ENCODE measurements at regions not wholly inside any gene's neighbourhood (a gene's known extent, or its start where the extent isn't known, plus 50 kb on each side); places are given as distances from the start of the nearest gene placed in this dataset.

DNA sequence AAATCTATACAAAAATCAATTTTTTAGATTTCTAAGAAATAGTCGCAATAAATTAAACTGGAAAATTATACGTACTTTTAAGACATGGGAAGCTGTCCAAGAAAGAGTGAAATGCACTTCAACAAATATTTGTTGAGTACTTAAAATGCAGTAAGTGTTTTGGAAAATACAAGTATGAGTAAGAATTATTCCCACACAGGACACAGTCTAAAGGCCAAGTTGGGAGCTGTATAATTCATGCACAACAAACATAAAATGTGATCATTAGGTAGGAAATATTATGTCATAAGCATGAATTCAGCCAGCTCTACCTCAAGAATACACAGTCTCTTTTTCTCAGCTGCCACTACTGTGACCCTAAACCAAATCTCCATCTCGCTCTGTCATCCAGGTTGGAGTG lies 267.6 kb downstream of the CNTN3 start:
- no peak for DNase-seq

DNA sequence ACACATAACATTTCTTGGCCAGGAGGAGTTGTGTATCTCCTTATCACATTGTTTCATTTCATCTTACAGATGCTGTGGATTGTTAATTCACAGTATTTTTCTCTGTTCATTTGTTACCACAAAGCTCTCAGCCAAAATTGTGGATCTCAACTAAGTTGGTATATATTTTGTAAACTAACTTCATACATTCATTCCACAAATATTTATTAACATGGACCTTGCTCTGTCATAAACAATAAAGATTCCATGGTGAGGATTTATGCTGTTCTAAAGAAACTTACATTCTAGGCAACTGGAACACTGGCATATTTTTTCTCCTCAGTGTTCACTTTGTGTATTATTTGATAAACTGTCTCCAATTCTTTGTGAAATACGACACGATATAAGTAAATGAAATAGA lies 268.8 kb downstream of the CNTN3 start:
- no peak for DNase-seq

DNA sequence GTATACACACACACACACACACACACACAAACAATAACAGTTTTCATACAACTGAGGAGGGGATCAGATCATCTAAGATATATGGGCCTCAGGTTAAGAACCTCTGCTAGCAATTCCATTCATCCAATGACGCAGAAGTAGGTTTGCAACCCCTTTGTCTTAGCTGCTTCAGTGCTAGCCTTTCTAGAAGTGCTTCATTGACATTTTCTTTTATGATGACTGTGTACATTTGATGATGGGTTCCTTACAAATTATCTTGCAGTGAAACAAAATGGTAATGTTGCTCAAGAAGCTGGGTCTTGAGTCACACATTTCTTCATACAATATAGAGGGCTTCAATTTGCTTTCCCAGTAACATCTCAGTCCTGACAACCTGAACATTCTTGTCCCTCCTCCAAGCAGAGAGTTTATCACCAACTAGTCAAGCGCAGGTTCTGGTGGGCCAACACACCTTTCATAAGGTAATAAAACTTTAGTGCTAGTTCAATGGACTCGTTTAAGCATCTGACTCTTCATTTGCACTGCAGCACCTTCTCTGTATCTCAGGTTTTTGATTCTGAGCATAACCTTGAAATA lies 269.5 kb downstream of the CNTN3 start:
- DNase-seq = no peak

DNA sequence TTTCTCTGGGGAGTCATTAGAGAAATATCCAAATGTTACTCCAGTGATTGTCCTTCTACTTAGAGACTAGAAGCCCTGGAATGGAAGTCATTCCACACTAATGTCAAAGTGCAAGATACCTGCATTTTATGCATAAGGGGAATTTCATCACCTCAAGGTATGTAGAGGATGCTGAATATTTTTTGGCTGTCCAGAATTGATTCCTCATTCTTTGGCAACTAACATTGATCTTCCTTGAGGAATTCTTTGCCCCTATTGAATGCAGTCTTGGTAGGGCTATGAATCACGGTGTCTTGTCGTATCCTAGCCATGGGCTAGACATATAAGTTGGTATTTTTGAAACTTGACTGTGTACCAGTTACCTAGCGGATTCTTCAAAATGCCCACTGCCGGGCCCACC lies 271.1 kb downstream of the CNTN3 start:
- DNase-seq = no peak

DNA sequence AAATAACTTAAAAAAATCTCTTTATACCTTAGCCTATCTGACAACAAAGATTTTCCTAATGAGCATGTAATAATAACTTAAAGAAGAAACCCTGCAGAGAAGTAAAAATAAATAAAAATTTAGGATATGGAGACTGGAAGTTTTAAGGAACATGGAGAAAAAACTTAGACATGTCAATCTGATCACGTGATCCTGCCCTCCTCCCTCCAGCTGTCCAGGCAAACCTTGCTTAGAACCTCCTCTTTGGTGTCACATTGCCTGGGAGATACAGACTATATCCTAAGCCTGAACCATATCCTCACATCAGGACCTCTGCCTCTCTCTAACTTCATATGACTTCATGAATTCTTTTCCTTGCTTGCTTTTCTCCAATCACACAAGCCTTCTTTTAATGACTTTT lies 275.5 kb downstream of the CNTN3 start:
- DNase-seq = no peak

DNA sequence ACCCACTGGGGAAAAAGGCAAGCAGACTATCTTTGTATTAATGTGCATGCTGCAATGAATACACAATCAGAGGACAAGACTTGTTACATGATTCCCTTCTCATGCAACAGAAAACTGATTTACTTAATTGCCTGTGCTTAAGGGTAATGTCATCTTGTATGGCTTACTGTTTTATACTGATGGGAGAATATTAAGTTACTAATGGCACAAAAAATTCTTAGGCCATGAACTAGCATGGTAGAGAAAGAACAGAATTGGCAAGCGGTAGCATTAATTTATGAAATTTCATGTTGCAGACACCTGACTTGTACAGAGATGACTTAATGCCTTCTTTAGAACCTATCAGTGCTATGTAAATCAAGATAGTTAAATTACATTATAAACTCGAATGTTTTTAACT lies 282.3 kb downstream of the CNTN3 start:
- DNase-seq = no peak

DNA sequence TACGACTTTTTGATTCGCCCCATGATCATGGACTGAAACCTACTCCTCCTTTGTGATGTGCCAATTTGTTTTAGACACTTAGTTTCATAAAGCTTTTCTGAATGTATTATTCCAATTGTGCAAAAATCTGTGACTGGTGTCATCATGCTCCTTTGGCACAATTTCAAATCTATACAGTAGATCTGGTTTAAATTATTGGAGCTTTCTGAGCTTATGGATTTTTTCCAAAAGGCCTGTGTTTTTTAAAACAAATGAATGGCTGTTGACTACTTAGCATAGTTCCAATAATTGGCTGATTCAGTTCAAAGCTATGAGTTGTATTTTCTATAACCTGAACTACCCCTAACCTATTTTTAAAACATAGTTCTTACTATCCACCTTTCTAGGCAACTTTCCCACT lies 282.7 kb downstream of the CNTN3 start:
- DNase-seq = no peak

DNA sequence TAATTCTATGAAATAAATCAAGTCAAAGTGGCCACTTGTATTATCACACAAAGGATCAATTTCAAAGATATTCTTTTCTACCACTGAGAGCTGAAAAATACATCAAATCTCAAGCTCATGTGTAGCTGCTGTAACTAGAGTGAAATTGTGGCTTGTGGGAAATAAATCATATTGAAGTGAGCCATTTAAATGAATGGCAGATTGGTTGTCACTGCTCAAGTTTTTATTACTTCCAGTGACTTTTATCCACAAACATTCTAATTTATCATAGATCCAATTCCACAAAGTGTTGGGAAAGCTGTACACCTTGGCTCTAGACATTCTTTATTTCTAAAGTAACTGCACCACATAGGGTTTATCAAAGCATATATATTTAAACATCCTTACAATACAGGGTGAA lies 285.4 kb downstream of the CNTN3 start:
- DNase-seq = no peak

DNA sequence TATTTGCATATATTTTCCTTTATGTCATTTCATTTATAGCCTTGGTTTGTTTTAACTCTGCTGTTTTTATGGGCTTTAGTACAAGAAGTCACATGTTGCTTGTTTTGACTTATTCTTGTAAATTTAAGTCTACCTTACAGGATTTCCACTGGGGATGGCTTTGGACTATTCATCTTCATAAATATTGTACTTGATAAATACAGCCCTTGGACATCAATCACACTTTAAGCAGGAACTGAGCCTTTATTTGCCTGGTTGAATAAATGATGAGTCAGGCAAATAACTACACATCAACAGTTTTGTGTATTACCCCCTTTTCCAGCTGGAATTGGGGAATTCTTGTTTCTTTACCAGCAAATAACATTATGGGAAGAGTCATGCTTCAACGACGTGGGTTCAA lies 286.0 kb downstream of the CNTN3 start:
- no peak for DNase-seq

DNA sequence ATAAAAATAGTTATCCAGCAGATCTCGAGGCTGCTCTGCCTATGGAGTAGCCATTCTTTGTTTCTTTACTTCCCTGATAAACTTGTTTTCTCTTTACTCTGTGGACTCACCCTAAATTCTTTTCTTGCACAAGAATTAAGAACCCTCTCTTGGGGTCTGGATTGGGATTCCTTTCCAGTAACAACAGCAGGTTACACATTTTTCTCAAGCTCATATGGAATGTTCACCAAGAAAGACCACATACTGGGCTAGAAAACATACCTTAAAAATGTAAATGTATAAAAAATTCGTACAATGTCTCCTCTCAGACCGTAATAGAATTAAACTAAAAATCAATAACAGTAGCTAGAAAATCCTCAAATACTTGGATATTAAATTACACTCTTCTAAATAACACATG lies 299.2 kb downstream of the CNTN3 start:
- no peak for DNase-seq

DNA sequence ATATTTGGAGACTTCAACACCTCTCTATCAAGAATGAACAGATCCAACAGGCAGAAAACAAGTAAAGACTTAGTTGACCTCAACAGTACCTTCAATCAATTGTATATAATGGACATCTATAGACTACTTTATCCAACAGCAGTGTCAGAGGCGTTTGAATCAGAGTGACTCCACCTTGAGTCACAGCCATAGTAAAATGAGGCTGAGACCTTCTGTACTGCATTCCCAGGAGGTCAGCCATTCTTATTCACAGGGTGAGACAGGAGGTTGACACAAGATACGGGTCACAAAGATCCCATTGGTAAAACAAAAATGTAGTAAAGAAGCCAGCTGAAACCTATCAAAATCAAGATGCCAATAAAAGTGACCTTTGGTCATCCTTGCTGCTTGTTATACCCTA lies 299.8 kb downstream of the CNTN3 start:
- no peak for DNase-seq

DNA sequence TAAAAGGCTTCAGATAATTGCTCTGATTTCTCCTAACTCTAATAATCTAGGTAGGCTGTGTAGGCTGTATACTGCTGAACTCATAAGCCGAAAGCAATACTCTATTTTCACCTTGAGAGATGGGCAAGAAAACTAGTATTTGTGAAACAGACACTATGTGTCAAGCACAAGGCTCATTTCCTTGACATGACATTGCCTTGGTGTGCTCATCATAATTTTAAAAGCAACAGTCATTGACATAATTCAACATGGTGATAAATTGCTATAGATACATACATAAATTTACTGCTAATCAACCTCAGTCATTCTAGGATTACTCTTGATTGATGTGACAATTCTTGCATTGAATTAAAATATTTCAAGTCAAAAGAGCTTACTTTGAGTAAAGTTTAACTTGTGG lies 304.7 kb downstream of the CNTN3 start:
- DNase-seq = no peak

DNA sequence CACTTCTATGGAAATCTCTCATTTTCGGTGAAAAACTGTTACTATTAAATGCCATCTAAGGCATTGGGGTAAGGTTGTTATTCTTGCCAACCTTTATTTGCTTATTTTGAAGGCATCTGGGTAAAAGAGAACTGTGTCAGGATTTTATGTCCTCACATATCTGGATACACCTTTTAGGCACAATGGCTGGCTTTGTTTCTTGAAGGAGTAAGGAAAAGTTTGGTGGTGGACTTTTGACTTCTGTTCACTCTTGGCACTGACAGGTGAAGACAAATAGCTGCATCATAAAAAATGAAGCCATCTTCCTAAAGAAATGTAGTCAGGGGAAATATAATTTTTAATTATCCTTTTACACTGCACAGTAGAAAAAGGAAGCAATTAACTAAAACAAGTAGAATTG lies 310.0 kb downstream of the CNTN3 start:
- DNase-seq = no peak

DNA sequence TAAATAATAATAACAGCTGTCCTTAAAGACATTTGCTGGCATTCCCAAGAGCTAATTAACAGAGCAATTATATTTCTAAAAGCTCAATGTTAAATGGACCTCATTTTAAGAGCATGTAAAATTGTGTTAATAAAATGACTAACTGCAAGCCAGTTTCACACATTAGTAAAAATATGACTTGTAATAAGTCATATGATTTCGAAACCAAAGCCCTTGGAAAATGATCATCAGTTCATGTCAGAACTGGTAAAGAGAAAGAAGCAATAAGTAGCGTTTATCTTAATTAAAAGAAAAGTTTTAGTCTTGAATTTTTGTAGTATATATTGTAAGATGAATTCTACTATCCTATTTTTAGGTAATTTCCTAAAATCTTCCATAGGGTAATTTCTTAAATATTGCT lies 310.7 kb downstream of the CNTN3 start:
- DNase-seq = no peak

DNA sequence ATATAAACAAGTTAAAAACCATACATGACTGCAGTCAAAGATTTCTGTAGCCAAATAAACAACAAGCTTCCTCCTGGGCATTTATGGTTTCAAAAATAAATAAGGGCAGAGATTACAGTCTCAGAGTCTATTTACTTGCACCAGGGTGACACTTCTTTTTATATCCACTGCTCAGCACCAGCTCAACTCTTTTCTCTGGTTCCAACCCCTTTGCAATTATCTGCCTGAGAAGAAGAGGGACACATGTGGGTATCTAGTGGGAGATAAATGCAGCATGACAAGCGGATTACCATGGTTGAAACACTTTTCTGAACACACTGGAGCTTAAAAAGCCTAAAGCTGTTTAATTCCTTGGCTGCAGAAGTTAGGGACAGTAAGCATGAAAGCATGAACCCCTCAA lies 311.5 kb downstream of the CNTN3 start:
- DNase-seq = no peak

DNA sequence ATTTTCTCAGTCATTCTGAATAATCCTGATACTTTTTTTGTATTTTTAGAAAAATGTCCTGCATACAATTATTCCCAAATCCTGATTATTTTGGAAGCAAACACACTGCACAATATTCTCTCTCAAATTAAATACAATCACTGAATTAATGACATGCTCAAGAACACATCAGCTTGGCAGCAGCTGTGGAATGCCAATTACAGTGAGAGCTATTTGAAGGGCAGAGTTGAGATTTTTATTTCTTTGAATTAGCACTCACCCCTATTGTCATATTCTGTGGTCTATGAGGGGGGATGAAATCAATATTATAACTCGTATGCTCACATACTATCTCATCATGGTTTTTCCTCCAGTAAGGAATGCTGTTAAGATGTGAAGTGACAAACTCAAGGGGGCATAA lies 312.2 kb downstream of the CNTN3 start:
- DNase-seq = no peak

DNA sequence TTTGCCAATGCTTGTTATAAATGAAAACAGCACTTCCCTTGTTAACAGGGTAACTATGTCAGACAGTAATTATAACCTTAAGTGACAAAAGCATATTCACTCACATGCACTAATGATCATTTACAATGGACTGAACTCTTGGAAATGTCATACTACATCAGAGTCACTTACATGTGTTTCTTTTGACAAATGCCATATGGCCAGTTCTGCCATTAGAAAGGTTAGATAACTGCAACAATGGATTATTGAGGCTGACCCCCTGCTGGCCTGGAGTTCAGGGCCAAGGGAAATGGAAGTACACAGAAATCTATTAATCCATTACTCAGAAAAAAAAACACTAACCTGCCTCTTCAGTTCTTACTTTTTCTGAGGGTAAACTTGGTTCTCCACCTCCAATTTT lies 313.4 kb downstream of the CNTN3 start:
- no peak for DNase-seq

DNA sequence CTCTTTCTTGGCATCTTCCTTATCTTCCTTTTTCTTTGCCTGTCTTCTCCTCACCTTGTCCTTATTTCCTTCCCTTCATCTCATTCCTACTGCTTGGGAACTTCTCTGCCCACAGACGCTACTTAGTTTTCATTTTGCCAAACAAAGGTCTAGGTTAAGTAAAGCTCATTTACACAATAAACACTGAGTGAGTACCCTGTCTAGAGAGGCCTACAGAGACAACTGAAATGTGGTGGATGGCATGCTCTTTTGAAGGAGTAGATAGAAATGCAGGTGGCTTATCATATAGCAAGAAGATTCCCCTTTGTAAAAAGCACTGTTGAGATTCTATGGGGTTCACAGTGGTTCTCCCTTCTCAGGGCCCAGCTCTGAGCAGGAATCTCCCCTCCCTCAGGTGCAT lies 319.0 kb downstream of the CNTN3 start:
- DNase-seq = no peak

DNA sequence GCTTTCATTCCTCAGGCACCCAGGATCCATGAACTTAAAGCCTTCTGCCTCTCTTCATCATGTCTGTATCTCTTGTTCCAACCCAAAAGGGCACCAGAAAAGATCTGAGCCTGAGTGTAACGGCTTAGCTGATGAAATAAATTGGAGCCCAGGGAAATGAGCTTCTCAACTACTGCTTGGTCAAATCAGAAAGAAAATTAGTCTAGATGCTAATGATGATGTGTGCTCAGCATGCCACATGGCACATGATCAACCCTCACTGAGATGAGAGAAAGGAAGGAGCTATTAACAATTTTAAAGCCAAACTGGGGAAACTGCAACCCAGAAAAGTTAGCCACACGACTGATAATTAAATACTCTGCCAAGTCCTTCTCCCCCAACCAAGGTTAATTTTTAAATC lies 325.7 kb downstream of the CNTN3 start:
- no peak for DNase-seq

DNA sequence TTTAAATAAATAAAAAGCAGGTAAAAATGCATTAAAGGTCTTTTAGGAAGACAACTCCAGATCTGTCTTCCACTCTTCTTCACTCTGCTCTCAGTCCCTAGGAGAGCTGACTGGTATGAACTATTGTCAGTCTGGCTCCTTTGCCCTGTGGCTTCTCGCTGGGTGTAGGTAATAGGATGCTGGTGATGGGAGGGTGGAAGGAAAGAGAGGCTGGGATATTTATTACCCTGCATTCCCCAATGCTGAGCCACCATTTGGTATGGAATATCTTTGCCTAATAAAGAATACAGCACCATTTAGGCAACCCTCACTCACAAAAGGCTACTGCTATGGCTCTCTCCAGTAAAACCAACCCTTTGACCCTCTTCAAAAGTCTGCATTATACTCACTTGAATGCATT lies 326.9 kb downstream of the CNTN3 start:
- no peak for DNase-seq

DNA sequence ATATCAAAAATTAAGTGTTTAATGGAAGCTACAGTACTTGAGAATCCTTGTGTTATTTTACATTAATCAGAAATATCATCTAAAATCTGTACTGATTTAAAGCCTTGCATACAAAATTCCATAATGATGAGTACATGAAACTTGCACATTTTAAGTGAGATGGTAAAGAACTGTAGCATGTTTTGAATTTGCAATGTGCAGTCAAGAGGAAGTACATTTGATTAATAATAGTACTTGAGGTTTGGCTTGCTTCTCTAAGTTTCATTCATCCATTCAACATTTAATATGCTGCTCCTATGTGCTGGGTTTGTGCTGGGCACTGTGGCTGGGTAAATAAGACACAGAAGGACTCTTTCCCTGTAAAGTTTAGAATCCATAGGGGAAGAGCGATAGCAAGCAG lies 332.3 kb downstream of the CNTN3 start:
- DNase-seq = no peak

DNA sequence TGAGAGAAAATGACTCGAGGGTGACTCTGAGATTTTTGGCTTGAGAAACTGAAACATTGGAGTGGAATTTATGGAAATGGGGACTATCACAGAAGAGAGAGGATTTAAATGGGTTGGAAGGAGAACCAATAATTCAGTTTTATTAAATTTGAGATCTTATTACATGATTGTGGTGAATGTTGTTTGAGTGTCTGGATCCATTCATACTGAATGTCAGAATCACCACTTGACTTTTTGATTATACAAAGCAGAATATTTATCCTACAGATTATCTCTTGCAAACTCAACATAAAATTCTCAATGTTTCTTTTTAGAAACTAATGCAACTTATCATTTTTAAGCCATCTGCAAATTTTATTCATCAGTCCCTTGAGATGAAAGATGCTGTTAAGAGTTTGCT lies 332.8 kb downstream of the CNTN3 start:
- no peak for DNase-seq

DNA sequence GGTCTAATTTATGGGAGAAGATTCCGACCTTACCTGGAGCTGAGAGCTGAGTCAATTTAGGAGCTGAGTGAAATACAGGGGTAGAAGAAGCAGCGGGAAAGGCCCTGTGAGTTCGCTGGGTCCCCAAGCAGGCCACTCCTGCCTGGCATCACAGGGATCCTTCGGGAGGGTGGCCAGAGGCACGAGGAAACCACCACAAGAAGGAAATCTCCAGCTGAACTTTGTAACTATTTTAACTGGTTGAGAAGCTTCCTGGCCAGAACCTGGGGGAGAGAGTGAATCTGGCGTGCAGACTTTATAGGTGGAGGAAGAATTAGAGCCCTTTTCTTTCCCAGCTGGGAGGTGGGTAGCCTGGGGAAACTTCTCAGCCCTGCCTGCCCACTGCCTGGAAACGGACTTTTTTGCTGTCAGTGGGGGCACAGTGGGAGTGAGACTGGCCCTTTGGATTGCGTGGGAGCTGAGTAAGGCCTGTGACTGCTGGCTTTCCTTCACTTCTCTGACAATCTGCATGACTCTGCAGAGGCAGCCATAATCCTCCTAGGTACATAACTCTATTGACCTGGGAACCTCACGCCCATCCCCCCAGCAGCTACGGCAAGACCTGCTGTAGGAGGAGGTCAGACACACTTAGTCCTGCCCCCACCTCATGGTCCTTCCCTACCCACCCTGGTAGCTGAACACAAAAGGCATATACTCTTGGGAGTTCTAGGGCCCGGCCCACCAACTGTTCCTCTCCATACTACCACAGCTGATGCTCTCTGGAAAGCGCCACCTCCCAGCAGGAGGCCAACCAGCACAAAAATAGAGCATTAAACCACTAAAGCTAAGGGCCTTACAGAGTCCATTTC lies 340.7 kb downstream of the CNTN3 start:
- no peak for DNase-seq

DNA sequence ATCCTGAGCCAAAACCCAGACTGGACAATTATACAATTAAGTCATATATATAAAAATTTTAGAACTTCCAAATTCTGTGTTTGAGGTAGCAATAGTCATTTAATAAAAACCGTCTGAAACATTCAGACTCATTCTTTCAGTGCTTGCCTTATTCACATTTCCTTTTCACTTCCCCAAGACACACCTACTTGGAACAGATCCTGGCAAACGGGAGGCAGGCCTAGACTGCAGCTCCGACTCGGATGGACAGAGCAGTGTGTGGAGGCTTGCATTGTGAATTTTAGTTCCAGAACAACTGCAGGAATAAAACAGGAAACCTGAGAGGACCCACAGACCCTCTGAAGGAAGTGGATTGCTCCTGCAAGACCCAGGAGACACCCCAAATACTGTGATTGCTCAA lies 341.4 kb downstream of the CNTN3 start:
- no peak for DNase-seq

DNA sequence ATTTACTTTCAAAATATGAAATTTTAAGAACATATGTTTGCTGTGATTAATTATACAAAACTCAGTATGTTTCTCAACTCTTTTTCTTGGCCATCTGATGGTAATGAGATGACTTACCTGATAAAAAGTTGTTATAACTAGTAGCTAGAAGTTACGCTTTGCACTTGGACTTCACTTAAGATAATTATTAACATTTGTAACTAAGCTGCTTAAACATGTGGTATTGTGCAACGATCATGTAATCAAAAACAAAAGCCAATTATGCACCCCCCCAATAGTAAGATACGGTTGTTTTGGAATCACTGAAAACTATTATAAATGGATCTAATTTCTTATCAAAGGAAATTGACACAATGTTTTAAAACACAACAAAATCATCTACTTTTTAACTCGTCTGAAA lies 342.9 kb downstream of the CNTN3 start:
- no peak for DNase-seq
